NB4 (cell line): ENCODE measurements at regions not wholly inside any gene's neighbourhood (a gene's known extent, or its start where the extent isn't known, plus 50 kb on each side); places are given as distances from the start of the nearest gene placed in this dataset.

ENCODE experiments used
- CTCF ChIP-seq: IDR thresholded peaks from one replicate; pipeline ENCODE4 v1.5.1; 2012; ENCODE audit warnings: low read depth, low read length
- POLR2A ChIP-seq: IDR thresholded peaks from 2 replicates; pipeline ENCODE4 v1.6.1; 2011; ENCODE audit warnings: mild to moderate bottlenecking; ENCODE audit not compliant: insufficient read length; ENCODE audit errors: extremely low read depth

GRCh38 chr14:104445832-104446381 is 133.7 kb upstream of the C14orf180 start:
- TF ChIP-seq CTCF (no peak), POLR2A (no peak)
